ENCODE measurements at regions not wholly inside any gene's neighbourhood (a gene's known extent, or its start where the extent isn't known, plus 50 kb on each side); places are given as distances from the start of the nearest gene placed in this dataset.

DNA sequence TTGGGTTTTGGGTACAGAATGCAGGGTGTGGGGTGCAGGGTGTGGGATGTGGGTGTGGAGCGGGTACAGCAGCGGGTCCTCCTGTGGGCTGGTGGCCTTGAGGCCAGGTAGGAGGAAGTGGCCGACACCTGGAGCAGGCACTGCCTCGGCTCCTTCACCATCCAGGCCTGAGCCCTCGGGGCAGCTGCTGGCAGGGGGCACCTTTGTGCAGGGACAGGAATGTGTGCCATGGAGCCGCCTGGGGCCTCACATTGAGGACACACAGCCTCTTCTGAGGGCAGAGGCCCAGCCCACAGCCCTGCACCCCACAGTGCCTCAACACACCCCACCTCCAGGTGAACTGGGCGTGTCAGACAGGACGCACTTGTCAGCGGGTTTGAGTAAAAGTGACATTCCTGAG is 984.0 kb downstream of the BRD1 start:
- Histone ChIP-seq H3K9me3 (no peaks in the 10 kb centered on the region), H3K27ac (no peak overlapping the region), H3K4me3 (no peak overlapping the region), H3K27me3 (peaks cover 0 to 49% (median 0%) of the 10 kb centered on the region in 4 donors), H3K4me1 (no peaks in the 10 kb centered on the region), H3K36me3 (no peaks in the 10 kb centered on the region)
- intact Hi-C loops (cut with DNase I), result no loop called here
- no peak for DNase-seq
- TF ChIP-seq POLR2A (IDR thresholded peaks at IDR 0.05) (no peak), CTCF (IDR thresholded peaks at IDR 0.05) (no peak)
- 52 to 54% methylated on average over 8 to 9 of the region's 9 CpGs for WGBS, 2 donors

DNA sequence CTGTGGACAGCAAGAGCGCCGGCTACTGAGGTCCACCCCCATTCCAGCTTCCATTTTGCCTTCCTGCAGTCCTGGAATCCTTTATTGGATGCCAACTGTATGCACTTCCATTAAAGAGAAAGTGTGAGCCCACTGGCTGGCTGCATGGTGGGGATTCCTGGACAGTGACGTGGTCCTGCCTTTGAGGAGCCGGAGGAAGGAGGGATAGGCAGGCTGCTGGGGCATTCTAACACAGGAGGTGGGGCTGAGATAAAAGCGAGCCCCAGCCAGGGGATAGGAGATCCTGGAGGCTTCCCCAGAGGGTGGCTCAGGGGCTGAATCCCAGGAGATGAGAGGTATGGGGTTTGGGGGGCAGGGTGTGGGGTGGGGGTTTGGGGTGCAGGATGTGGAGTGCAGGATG is 984.7 kb downstream of the BRD1 start:
- H3K4me3 ChIP-seq, result no peak overlapping the region
- no peaks in the 10 kb centered on the region for H3K9me3 ChIP-seq
- H3K4me1 ChIP-seq, result no peaks in the 10 kb centered on the region
- TF ChIP-seq CTCF (IDR thresholded peaks at IDR 0.05), result no peak
- TF ChIP-seq POLR2A (IDR thresholded peaks at IDR 0.05), result no peak
- intact Hi-C loops (cut with DNase I), result no loop called here
- 57 to 69% methylated on average over 2 to 3 of the region's 5 CpGs for WGBS, 2 donors
- H3K27me3 ChIP-seq, result peaks cover 0 to 46% (median 0%) of the 10 kb centered on the region in 4 donors
- no peak for DNase-seq
- H3K36me3 ChIP-seq, result no peaks in the 10 kb centered on the region
- no peak overlapping the region for H3K27ac ChIP-seq

DNA sequence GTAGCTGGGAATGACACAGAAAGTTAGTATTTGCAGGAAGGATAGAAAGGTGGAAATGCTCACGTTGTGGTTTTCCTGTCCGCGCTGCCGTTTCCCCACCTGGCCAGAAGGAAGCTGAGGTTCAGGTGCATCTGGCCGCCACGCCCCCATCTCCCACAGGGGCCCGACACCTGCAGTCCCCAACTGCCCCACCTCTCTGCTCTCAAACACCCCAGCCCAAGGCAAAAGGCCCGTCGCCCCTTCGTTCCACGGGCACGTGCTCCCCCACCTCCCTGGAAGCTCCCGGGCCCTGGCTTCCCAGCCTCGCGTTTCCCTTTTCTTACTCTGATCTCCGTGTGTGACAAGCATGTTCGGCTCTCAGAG is 985.1 kb downstream of the BRD1 start:
- H3K4me3 ChIP-seq, result no peak overlapping the region
- H3K9me3 ChIP-seq, result no peaks in the 10 kb centered on the region
- 69 to 73% methylated on average over 13 to 17 of the region's 17 CpGs for WGBS, 2 donors
- intact Hi-C loops (cut with DNase I), result no loop called here
- no peak overlapping the region for H3K27ac ChIP-seq
- TF ChIP-seq CTCF (IDR thresholded peaks at IDR 0.05) (no peak), POLR2A (IDR thresholded peaks at IDR 0.05) (no peak)
- DNase-seq, result no peak
- H3K27me3 ChIP-seq, result peaks cover 0 to 42% (median 0%) of the 10 kb centered on the region in 4 donors
- no peaks in the 10 kb centered on the region for H3K4me1 ChIP-seq
- H3K36me3 ChIP-seq, result no peaks in the 10 kb centered on the region

DNA sequence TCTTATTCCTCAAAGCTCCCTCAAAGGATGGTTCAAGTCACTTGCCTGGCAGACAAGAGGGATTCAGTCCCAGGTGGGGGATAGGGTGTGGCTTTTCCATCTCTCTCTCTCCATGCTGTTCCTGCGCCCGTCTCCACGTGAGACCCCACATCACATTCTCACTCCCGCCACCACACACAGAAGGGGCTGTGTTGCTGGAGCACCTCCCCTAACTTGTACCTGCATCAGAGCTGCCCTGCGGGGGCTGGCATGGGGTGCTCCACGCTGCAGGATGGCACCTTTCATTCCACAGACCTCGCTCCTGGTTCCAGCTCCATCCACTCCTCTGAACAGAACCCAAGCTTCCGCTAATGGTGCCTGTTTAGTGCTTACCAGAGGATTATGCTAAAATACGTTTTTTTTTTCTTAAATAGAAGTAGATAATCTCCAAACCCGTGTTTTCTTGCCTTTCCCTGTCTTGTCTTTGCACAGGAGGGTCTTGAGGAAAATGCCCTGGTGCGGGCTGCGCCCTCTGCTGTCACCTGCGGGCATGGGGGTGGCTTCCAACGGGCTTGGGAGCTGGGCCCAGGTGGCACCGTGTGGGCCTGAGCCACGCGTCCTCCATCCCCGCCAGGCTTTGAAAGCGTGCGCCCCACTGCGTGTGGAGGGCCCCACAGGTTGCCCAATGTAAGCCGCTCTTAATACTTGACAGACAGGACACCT is 985.6 kb downstream of the BRD1 start:
- no peak for DNase-seq
- intact Hi-C loops (cut with DNase I), result no loop called here
- peaks cover 0 to 41% (median 0%) of the 10 kb centered on the region in 4 donors for H3K27me3 ChIP-seq

More for the DNA sequence above, 985.6 kb downstream of the BRD1 start:
- no peak overlapping the region for H3K27ac ChIP-seq
- no peaks in the 10 kb centered on the region for H3K4me1 ChIP-seq
- H3K9me3 ChIP-seq, result no peaks in the 10 kb centered on the region
- 74 to 79% methylated on average over 11 to 15 of the region's 22 CpGs for WGBS, 2 donors
- no peak overlapping the region for H3K4me3 ChIP-seq
- TF ChIP-seq CTCF (IDR thresholded peaks at IDR 0.05) (no peak), POLR2A (IDR thresholded peaks at IDR 0.05) (no peak)
- H3K36me3 ChIP-seq, result no peaks in the 10 kb centered on the region

Data from esophagus squamous epithelium (tissue), 5 donors.